B cell (primary cell): ENCODE measurements at regions not wholly inside any gene's neighbourhood (a gene's known extent, or its start where the extent isn't known, plus 50 kb on each side); places are given as distances from the start of the nearest gene placed in this dataset.
"Not testable (repeated sequence)": the region's sequence is repeated elsewhere in the genome, so short reads cannot be mapped to it uniquely, and the experiment has no call there.

ENCODE experiments used
- EZH2 ChIP-seq: IDR thresholded peaks from 2 replicates; pipeline ENCODE4 v1.6.1; 2012; ENCODE audit warnings: borderline replicate concordance, low read depth, mild to moderate bottlenecking, moderate library complexity, low read length; ENCODE audit not compliant: insufficient read depth, poor library complexity, severe bottlenecking
- TF ChIP-seq, protein P1 (sequence below): fragments of 200-600 bp; IDR thresholded peaks from one replicate; pipeline ENCODE4 v1.8.0; 2022; ENCODE audit warnings: antibody characterized with exemption, mild to moderate bottlenecking

GRCh38 chr4:189703000-189703399 lies 237.7 kb upstream of the FRG1 start:
- TF ChIP-seq, protein P1, sequence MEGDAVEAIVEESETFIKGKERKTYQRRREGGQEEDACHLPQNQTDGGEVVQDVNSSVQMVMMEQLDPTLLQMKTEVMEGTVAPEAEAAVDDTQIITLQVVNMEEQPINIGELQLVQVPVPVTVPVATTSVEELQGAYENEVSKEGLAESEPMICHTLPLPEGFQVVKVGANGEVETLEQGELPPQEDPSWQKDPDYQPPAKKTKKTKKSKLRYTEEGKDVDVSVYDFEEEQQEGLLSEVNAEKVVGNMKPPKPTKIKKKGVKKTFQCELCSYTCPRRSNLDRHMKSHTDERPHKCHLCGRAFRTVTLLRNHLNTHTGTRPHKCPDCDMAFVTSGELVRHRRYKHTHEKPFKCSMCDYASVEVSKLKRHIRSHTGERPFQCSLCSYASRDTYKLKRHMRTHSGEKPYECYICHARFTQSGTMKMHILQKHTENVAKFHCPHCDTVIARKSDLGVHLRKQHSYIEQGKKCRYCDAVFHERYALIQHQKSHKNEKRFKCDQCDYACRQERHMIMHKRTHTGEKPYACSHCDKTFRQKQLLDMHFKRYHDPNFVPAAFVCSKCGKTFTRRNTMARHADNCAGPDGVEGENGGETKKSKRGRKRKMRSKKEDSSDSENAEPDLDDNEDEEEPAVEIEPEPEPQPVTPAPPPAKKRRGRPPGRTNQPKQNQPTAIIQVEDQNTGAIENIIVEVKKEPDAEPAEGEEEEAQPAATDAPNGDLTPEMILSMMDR, result not testable (repeated sequence)
- not testable (repeated sequence) for TF ChIP-seq EZH2
